ENCODE measurements at regions not wholly inside any gene's neighbourhood (a gene's known extent, or its start where the extent isn't known, plus 50 kb on each side); places are given as distances from the start of the nearest gene placed in this dataset.

DNA sequence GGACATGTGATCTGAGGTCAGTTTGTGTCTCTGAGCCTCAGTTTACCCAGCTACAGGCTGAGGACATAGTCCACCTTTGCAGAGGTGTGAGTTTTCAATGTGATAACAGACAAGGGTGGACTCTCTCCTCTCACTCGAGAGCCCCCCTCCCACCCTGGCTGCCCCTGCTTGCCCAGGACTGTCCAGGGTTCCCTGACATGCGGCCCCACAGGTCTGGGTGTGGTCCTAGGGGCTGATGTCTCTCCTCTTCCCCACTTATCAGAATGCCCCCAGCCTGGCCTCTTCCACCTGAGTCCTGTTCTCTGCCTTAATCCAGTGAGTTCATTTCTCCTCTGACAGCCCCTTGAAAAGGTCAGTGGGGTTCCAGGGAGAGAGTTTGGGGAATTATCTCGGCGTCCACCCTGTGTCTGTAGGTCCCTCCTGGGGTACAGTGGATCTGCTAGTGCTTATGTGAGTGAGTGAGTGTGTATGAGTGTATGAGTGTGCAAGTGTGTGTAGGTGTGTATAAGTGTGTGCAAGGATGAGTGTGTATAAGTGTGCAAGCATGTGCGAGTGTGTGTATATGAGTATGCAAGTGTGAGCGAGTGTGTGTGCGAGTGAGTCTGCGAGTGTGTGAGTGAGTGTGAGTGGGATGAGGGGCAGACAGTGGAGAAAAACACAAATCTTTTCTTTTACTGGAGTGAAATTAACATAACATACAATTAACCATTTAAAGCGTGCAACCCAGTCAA lies 175.0 kb downstream of the IRF8 start:
- Histone ChIP-seq H3K36me3 (no peaks in the 10 kb centered on the region), H3K4me1 (no peaks in the 10 kb centered on the region), H3K4me3 (no peak overlapping the region), H3K9me3 (no peaks in the 10 kb centered on the region), H3K27ac (no peak overlapping the region), H3K9ac (ENCODE audit: low read depth in 2 of 2, low read length in 2 of 2) (no peak overlapping the region), H3K27me3 (no peaks in the 10 kb centered on the region)
- TF ChIP-seq, protein P1, sequence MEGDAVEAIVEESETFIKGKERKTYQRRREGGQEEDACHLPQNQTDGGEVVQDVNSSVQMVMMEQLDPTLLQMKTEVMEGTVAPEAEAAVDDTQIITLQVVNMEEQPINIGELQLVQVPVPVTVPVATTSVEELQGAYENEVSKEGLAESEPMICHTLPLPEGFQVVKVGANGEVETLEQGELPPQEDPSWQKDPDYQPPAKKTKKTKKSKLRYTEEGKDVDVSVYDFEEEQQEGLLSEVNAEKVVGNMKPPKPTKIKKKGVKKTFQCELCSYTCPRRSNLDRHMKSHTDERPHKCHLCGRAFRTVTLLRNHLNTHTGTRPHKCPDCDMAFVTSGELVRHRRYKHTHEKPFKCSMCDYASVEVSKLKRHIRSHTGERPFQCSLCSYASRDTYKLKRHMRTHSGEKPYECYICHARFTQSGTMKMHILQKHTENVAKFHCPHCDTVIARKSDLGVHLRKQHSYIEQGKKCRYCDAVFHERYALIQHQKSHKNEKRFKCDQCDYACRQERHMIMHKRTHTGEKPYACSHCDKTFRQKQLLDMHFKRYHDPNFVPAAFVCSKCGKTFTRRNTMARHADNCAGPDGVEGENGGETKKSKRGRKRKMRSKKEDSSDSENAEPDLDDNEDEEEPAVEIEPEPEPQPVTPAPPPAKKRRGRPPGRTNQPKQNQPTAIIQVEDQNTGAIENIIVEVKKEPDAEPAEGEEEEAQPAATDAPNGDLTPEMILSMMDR (IDR thresholded peaks at IDR 0.05), result no peak
- intact Hi-C loops (cut with DNase I), result loop anchor here (2.0 kb wide), 1 partner anchor 447 kb away; no protein-coding TSS in a partner anchor
- no peak for DNase-seq

DNA sequence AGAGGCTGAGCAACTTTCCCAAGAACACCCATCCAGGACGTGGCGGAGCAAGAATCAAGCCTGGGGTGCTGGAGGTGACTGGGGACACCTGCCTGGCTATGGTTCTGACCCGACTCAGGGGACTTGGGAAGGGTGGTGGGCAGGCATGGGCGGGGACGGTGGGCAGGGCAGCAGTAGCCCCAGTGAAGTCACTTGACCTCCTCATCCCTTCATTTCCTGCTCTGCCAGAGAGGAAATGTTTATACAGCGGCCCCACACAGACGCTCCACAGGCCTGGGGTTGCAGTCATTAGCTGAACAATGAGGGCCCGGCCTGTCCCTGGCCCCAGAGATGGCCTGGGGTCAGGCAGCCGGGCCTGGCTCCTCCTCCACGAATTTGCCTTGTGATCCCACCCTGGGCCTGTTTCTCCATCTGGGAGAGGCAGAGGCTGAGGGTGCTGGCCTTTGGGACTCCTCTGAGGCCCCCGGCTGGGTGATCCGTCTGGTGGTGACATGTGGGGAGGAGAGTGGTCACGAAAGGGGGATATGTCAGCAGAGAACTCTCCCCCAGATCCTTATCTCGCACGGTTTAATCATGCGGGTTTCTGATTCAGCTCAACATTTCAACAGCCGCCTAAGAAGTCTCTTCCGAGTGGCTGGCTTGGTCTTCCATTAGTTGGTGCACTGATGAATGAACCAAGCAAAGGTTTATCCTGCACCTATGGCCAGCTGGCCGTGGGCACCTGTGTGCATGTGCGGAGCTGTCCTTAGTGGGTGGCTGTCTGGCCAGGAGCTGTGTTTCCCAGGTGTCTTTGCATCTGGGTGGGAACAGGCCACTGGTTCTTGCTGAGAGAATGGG lies 175.9 kb downstream of the IRF8 start:
- TF ChIP-seq, protein P1 (IDR thresholded peaks at IDR 0.05), result no peak
- intact Hi-C loops (cut with DNase I), result no loop called here
- DNase-seq, result no peak
- H3K4me1 ChIP-seq, result no peaks in the 10 kb centered on the region
- no peaks in the 10 kb centered on the region for H3K36me3 ChIP-seq
- H3K27me3 ChIP-seq, result no peaks in the 10 kb centered on the region
- H3K9ac ChIP-seq (ENCODE audit: low read depth in 2 of 2, low read length in 2 of 2), result no peak overlapping the region
- H3K9me3 ChIP-seq, result no peaks in the 10 kb centered on the region
- no peak overlapping the region for H3K27ac ChIP-seq
- no peak overlapping the region for H3K4me3 ChIP-seq

DNA sequence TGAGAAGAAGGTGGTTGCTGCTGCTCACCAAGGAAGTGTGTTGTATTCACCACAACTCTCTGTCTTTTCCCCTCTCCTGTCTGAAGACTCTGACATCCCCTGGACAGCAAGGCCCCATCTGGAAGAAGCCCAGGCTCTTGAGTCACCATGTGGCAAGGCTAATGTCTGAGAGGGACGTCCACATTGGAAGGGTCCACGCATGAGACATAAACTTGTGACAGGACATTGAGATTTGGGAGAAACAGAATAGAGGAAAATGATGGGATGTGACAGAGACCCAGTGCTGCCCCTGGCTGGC lies 176.5 kb downstream of the IRF8 start:
- Histone ChIP-seq H3K4me1 (no peaks in the 10 kb centered on the region), H3K9ac (ENCODE audit: low read depth in 2 of 2, low read length in 2 of 2) (no peak overlapping the region), H3K4me3 (no peak overlapping the region), H3K36me3 (no peaks in the 10 kb centered on the region), H3K27me3 (no peaks in the 10 kb centered on the region), H3K27ac (no peak overlapping the region), H3K9me3 (no peaks in the 10 kb centered on the region)
- no peak for DNase-seq
- TF ChIP-seq, protein P1 (IDR thresholded peaks at IDR 0.05), result no peak
- intact Hi-C loops (cut with DNase I), result no loop called here

GRCh38 chr16:86075839-86076440 lies 177.0 kb downstream of the IRF8 start:
- no peaks in the 10 kb centered on the region for H3K36me3 ChIP-seq
- DNase-seq, result no peak
- H3K9ac ChIP-seq (ENCODE audit: low read depth in 2 of 2, low read length in 2 of 2), result no peak overlapping the region
- no peak overlapping the region for H3K27ac ChIP-seq
- H3K4me1 ChIP-seq, result no peaks in the 10 kb centered on the region
- no peaks in the 10 kb centered on the region for H3K27me3 ChIP-seq
- TF ChIP-seq, protein P1 (IDR thresholded peaks at IDR 0.05), result no peak
- H3K4me3 ChIP-seq, result no peak overlapping the region
- no peaks in the 10 kb centered on the region for H3K9me3 ChIP-seq
- intact Hi-C loops (cut with DNase I), result no loop called here

DNA sequence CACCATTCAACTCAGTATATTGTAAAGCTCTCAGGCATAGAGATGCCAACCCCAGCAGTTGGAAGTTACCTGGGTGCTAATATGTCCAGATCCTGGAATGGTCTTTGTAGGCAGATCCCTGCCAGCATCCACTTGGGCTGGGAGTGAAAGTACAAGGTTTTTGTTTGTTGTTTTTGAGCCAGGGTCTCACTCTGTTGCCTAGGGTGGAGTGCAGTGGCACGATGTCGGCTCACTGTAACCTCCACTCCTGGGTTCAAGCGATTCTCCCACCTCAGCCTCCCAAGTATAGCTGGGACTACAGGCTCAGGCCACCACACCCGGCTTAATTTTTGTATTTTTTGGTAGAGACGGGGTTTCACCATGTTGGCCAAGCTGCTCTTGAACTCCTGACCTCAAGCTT lies 177.6 kb downstream of the IRF8 start:
- H3K36me3 ChIP-seq, result no peaks in the 10 kb centered on the region
- no peak for DNase-seq
- intact Hi-C loops (cut with DNase I), result no loop called here
- H3K4me1 ChIP-seq, result no peaks in the 10 kb centered on the region
- TF ChIP-seq, protein P1 (IDR thresholded peaks at IDR 0.05), result no peak
- no peaks in the 10 kb centered on the region for H3K27me3 ChIP-seq
- H3K9ac ChIP-seq (ENCODE audit: low read depth in 2 of 2, low read length in 2 of 2), result no peak overlapping the region
- no peak overlapping the region for H3K4me3 ChIP-seq
- H3K9me3 ChIP-seq, result no peaks in the 10 kb centered on the region
- no peak overlapping the region for H3K27ac ChIP-seq

Measured in colonic mucosa (tissue), 4 donors.